ENCODE measurements at regions not wholly inside any gene's neighbourhood (a gene's known extent, or its start where the extent isn't known, plus 50 kb on each side); places are given as distances from the start of the nearest gene placed in this dataset.

DNA sequence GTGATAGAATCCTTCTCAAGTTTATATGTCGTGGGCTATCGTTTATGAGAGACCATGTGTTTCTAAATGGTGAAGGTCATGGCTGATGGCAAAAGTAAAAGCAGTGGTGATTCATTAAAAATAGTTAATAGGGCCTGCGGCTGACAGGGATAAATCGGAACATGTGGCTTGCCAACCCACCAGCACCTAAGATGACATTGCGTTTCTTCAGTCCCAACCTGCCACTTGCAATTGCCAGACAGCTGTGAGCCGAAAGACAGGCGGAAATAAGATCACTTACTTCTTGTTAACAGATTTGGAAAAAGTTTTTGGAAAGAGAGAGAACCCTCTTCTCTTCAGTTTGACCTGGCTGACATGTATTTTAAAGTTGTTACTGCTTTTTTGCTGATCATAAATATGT is 131.5 kb upstream of the MPPED2 start:
- H3K9me3 ChIP-seq, result no peaks in the 10 kb centered on the region
- no peak for TF ChIP-seq NFE2L2 (conservative IDR thresholded peaks at IDR 0.05; ENCODE audit: low read length)
- no peak for TF ChIP-seq CBX8 (IDR thresholded peaks at IDR 0.05)
- TF ChIP-seq, protein P1, sequence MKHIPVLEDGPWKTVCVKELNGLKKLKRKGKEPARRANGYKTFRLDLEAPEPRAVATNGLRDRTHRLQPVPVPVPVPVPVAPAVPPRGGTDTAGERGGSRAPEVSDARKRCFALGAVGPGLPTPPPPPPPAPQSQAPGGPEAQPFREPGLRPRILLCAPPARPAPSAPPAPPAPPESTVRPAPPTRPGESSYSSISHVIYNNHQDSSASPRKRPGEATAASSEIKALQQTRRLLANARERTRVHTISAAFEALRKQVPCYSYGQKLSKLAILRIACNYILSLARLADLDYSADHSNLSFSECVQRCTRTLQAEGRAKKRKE (CRISPR knock-in tag; IDR thresholded peaks at IDR 0.05; ENCODE audit: low read depth), result no peak
- no peak for TF ChIP-seq NR3C1 (IDR thresholded peaks at IDR 0.05)
- TF ChIP-seq CEBPB (IDR thresholded peaks at IDR 0.05), result no peak
- no peak for TF ChIP-seq ZC3H11A (IDR thresholded peaks at IDR 0.05)
- TF ChIP-seq TP53 (CRISPR knock-in tag; IDR thresholded peaks at IDR 0.05), result no peak
- no peak for TF ChIP-seq MAFK (IDR thresholded peaks at IDR 0.05; ENCODE audit: partially characterized antibody)
- no peak for TF ChIP-seq SMC3 (IDR thresholded peaks at IDR 0.05)
- no peak for TF ChIP-seq ZNF302 (CRISPR knock-in tag; IDR thresholded peaks at IDR 0.05)
- no peak for TF ChIP-seq POLR2A (IDR thresholded peaks at IDR 0.05; ENCODE audit: low read length)
- TF ChIP-seq ESRRA (IDR thresholded peaks at IDR 0.05; ENCODE audit: borderline replicate concordance, low read length), result no peak
- no peak for TF ChIP-seq HEYL (CRISPR knock-in tag; IDR thresholded peaks at IDR 0.05)
- TF ChIP-seq, protein P2, sequence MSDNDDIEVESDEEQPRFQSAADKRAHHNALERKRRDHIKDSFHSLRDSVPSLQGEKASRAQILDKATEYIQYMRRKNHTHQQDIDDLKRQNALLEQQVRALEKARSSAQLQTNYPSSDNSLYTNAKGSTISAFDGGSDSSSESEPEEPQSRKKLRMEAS (IDR thresholded peaks at IDR 0.05), result no peak
- TF ChIP-seq FOSL2 (IDR thresholded peaks at IDR 0.05), result no peak
- no peak for TF ChIP-seq FOSL2 (CRISPR knock-in tag; IDR thresholded peaks at IDR 0.05)
- no peak for ATAC-seq
- ChIA-PET POLR2A (no interaction called here), CTCF (no interaction called here)
- FAIRE-seq, result no peak
- no peak for DNase-seq (ENCODE audit: low read depth in 1 of 2, low spot score in 1 of 2)
- WGBS (ENCODE audit: missing lambda C conversion rate), result 29% methylated on average over 7 of the region's 7 CpGs
- H3K4me2 ChIP-seq, result no peak overlapping the region
- no peak overlapping the region for H3K4me3 ChIP-seq
- no peaks in the 10 kb centered on the region for H3K4me1 ChIP-seq
- no peak overlapping the region for H3K27ac ChIP-seq

DNA sequence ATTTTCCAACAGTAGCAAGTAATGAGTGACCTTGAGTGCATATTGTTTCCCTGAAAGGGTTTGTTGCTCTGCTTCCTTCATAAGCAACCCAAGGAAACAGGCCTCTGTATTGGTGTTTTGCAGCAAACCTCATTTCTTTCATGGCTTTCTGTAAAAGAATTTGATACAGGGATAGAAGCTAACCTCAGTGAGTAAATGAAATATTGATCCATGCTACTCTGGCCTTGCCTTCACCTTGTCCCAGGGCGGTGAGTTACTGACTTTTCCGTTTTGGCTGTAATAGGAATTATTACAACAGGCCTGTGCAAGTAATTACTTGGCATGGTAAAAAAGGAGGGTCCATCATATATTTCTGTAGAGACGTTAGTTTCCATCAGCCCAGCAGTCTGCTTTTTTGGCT is 130.9 kb upstream of the MPPED2 start:
- POLR2A ChIA-PET, result no interaction called here

DNA sequence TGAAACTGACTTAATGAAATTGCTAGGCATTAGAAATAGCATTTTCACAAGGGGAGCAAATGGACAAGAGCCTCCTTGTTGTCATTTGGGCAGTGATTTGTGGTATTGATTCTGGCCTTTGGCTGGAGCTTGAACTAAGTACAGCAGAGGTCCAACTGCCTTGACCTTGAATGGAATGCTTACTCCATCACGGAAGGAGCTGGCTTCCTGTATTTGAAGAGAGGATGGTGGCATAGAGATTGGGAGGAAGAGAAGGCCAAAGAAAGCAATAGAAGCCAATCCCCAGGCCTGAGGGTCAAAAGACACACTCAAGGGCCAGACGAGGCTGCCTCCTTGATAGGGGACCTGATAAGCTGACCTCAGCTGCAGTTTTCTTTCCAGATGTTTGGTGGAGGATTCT is 126.6 kb upstream of the MPPED2 start:
- TF ChIP-seq RFX5 (IDR thresholded peaks at IDR 0.05), result no peak
- no peak for TF ChIP-seq CHD2 (IDR thresholded peaks at IDR 0.05; ENCODE audit: low read length, partially characterized antibody)
- TF ChIP-seq JUN (IDR thresholded peaks at IDR 0.05), result no peak
- TF ChIP-seq, protein P3, sequence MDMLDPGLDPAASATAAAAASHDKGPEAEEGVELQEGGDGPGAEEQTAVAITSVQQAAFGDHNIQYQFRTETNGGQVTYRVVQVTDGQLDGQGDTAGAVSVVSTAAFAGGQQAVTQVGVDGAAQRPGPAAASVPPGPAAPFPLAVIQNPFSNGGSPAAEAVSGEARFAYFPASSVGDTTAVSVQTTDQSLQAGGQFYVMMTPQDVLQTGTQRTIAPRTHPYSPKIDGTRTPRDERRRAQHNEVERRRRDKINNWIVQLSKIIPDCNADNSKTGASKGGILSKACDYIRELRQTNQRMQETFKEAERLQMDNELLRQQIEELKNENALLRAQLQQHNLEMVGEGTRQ (IDR thresholded peaks at IDR 0.05), result no peak
- TF ChIP-seq GATA3 (IDR thresholded peaks at IDR 0.05; ENCODE audit: borderline replicate concordance), result no peak
- TF ChIP-seq BHLHE40 (IDR thresholded peaks at IDR 0.05; ENCODE audit: low read depth, low read length), result no peak
- no peak for TF ChIP-seq CHD4 (IDR thresholded peaks at IDR 0.05; ENCODE audit: borderline replicate concordance)
- TF ChIP-seq, protein P4, sequence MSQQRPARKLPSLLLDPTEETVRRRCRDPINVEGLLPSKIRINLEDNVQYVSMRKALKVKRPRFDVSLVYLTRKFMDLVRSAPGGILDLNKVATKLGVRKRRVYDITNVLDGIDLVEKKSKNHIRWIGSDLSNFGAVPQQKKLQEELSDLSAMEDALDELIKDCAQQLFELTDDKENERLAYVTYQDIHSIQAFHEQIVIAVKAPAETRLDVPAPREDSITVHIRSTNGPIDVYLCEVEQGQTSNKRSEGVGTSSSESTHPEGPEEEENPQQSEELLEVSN (IDR thresholded peaks at IDR 0.05; ENCODE audit: borderline replicate concordance, low read depth), result no peak
- TF ChIP-seq ZFP36 (IDR thresholded peaks at IDR 0.05; ENCODE audit: borderline replicate concordance, partially characterized antibody), result no peak
- no peak for TF ChIP-seq EHF (CRISPR knock-in tag; IDR thresholded peaks at IDR 0.05)
- no peak for TF ChIP-seq HDAC2 (IDR thresholded peaks at IDR 0.05)
- TF ChIP-seq ESRRA (IDR thresholded peaks at IDR 0.05; ENCODE audit: borderline replicate concordance, low read length), result no peak
- TF ChIP-seq ZC3H11A (IDR thresholded peaks at IDR 0.05), result no peak
- TF ChIP-seq FOSL2 (IDR thresholded peaks at IDR 0.05), result no peak
- TF ChIP-seq FOSL2 (CRISPR knock-in tag; IDR thresholded peaks at IDR 0.05), result no peak
- TF ChIP-seq HOXA7 (CRISPR knock-in tag; IDR thresholded peaks at IDR 0.05), result no peak
- no peak overlapping the region for H3K27ac ChIP-seq
- no peak overlapping the region for H3K4me2 ChIP-seq
- no peaks in the 10 kb centered on the region for H3K4me1 ChIP-seq
- no peak for ATAC-seq
- no peak for DNase-seq (ENCODE audit: low read depth in 1 of 2, low spot score in 1 of 2)
- H3K4me3 ChIP-seq, result no peak overlapping the region
- ChIA-PET POLR2A (no interaction called here), CTCF (no interaction called here)
- no peaks in the 10 kb centered on the region for H3K9me3 ChIP-seq
- 2% methylated on average over 2 of the region's 2 CpGs for WGBS (ENCODE audit: missing lambda C conversion rate)
- FAIRE-seq, result no peak

More for the DNA sequence above, 130.9 kb upstream of the MPPED2 start:
- Histone ChIP-seq H3K4me1 (no peaks in the 10 kb centered on the region), H3K27ac (no peak overlapping the region), H3K9me3 (no peaks in the 10 kb centered on the region), H3K4me2 (no peak overlapping the region), H3K4me3 (no peak overlapping the region)
- CTCF ChIA-PET, result no interaction called here
- TF ChIP-seq CBX2 (IDR thresholded peaks at IDR 0.05; ENCODE audit: borderline replicate concordance, low read depth) (no peak), JUNB (IDR thresholded peaks at IDR 0.05) (no peak)
- DNase-seq (ENCODE audit: low read depth in 1 of 2, low spot score in 1 of 2) (no peak), ATAC-seq (no peak), FAIRE-seq (no peak)
- 12% methylated on average over 3 of the region's 3 CpGs for WGBS (ENCODE audit: missing lambda C conversion rate)
